MCF 10A (cell line): ENCODE measurements at regions not wholly inside any gene's neighbourhood (a gene's known extent, or its start where the extent isn't known, plus 50 kb on each side); places are given as distances from the start of the nearest gene placed in this dataset.

Experiments used
- BruUV-seq: library from RNA; stranded (reverse); fragments of 400-500 nt; replicated peaks from 2 replicates; lab custom pipeline; 2021; lab: Mats Ljungman, UMichigan
- CTCF ChIA-PET: fragments of 300-600 bp; sonication (Branson Sonifier 250); formaldehyde crosslinking; extraction: SDS; loops from one replicate; lab custom pipeline; 2021; ENCODE audit warnings: antibody characterized with exemption, inconsistent platforms; lab: Yijun Ruan, JAX
- POLR2A ChIA-PET: fragments of 300-600, 350-650 bp; sonication (Branson Sonifier 250); formaldehyde crosslinking; extraction: SDS; loops from one replicate; lab custom pipeline; 2020; ENCODE audit warnings: antibody characterized with exemption, inconsistent platforms; lab: Yijun Ruan, JAX
- DNase-seq: peaks from one replicate; pipeline ENCODE4 v3.0.0-alpha.2; 2018; ENCODE audit not compliant: unreplicated experiment
- H3K27ac Mint-ChIP-seq: one replicate; pipeline ENCODE4 v1.8.0; 2022; ENCODE audit warnings: mild to moderate bottlenecking, low read depth, mixed read lengths; ENCODE audit not compliant: unreplicated experiment
- H3K27me3 Mint-ChIP-seq: one replicate; pipeline ENCODE4 v1.8.0; 2022; ENCODE audit warnings: mixed read lengths; ENCODE audit not compliant: insufficient read depth, unreplicated experiment
- H3K36me3 Mint-ChIP-seq: one replicate; pipeline ENCODE4 v1.8.0; 2022; ENCODE audit warnings: mild to moderate bottlenecking, moderate library complexity, mixed read lengths; ENCODE audit not compliant: insufficient read depth, unreplicated experiment
- H3K4me1 Mint-ChIP-seq: one replicate; pipeline ENCODE4 v1.8.0; 2022; ENCODE audit warnings: mixed read lengths; ENCODE audit not compliant: insufficient read depth, unreplicated experiment
- H3K4me3 Mint-ChIP-seq: one replicate; pipeline ENCODE4 v1.8.0; 2022; ENCODE audit warnings: mild to moderate bottlenecking, moderate library complexity, mixed read lengths; ENCODE audit not compliant: unreplicated experiment
- H3K9me3 Mint-ChIP-seq: one replicate; pipeline ENCODE4 v1.8.0; 2022; ENCODE audit warnings: mixed read lengths; ENCODE audit not compliant: unreplicated experiment
- CTCF ChIP-seq: fragments of 200-600 bp; IDR thresholded peaks from one replicate; pipeline ENCODE4 v1.8.0; 2022; ENCODE audit warnings: antibody characterized with exemption, mild to moderate bottlenecking; ENCODE audit not compliant: unreplicated experiment
- intact Hi-C: fragments of 100-400 bp; cut with micrococcal nuclease; formaldehyde crosslinking; loops from 2 replicates; pipeline ENCODE4 v1.14.1; 2022

GRCh38 chr1:29583727-29584126 is 347.4 kb downstream of the PTPRU start:
- Mint-ChIP-seq H3K4me1 (peaks cover 34% of the 10 kb centered on the region), H3K9me3 (peaks cover 7% of the 10 kb centered on the region), H3K27ac (no peak overlapping the region), H3K27me3 (no peaks in the 10 kb centered on the region), H3K36me3 (no peaks in the 10 kb centered on the region), H3K4me3 (no peak overlapping the region)
- peak; percentile 85 for DNase-seq
- ChIA-PET POLR2A (interaction anchor here (1.5 kb wide), 1 partner anchor 13 kb away, joined by 7 read pairs; no protein-coding TSS in a partner anchor), CTCF (interaction anchor here (1.2 kb wide), 1 partner anchor 15 kb away, joined by 3 read pairs; no protein-coding TSS in a partner anchor)
- intact Hi-C loops = no loop called here
- TF ChIP-seq CTCF = no peak
- BruUV-seq = no TSS peak

GRCh38 chr1:29581256-29581655 is 344.9 kb downstream of the PTPRU start:
- CTCF ChIA-PET = no interaction called here
- DNase-seq = no peak
- BruUV-seq = no TSS peak
- Mint-ChIP-seq H3K9me3 (no peaks in the 10 kb centered on the region), H3K27ac (no peak overlapping the region), H3K4me1 (peaks cover 39% of the 10 kb centered on the region), H3K4me3 (no peak overlapping the region), H3K27me3 (no peaks in the 10 kb centered on the region), H3K36me3 (no peaks in the 10 kb centered on the region)
- intact Hi-C loops = no loop called here
- TF ChIP-seq CTCF = no peak
- POLR2A ChIA-PET = no interaction called here

GRCh38 chr1:29579821-29580425 is 343.6 kb downstream of the PTPRU start:
- POLR2A ChIA-PET = no interaction called here
- no peak overlapping the region for H3K27ac Mint-ChIP-seq
- intact Hi-C loops = loop anchor here (5.0 kb wide), 1 partner anchor 72 kb away; no protein-coding TSS in a partner anchor
- H3K27me3 Mint-ChIP-seq = no peaks in the 10 kb centered on the region
- no TSS peak for BruUV-seq
- CTCF ChIA-PET = interaction anchor here (0.7 to 0.9 kb wide), 2 partner anchors 11 to 48 kb away, joined by 3 read pairs; no protein-coding TSS in a partner anchor
- no peaks in the 10 kb centered on the region for H3K36me3 Mint-ChIP-seq
- H3K9me3 Mint-ChIP-seq = no peaks in the 10 kb centered on the region
- peak; percentile 33 for DNase-seq
- no peak overlapping the region for H3K4me3 Mint-ChIP-seq
- TF ChIP-seq CTCF = no peak
- H3K4me1 Mint-ChIP-seq = peaks cover 52% of the 10 kb centered on the region

- Mint-ChIP-seq H3K4me3 (no peak overlapping the region), H3K36me3 (no peaks in the 10 kb centered on the region), H3K27me3 (no peaks in the 10 kb centered on the region), H3K9me3 (no peaks in the 10 kb centered on the region), H3K27ac (no peak overlapping the region), H3K4me1 (peaks cover 38% of the 10 kb centered on the region)
- ChIA-PET CTCF (no interaction called here), POLR2A (no interaction called here)
- intact Hi-C loops = loop anchor here (5.0 kb wide), 1 partner anchor 75 kb away; no protein-coding TSS in a partner anchor
- no TSS peak for BruUV-seq
- no peak for TF ChIP-seq CTCF
- DNase-seq = no peak
Observed at GRCh38 chr1:29577512-29577911, 341.2 kb downstream of the PTPRU start.
